ENCODE measurements at regions not wholly inside any gene's neighbourhood (a gene's known extent, or its start where the extent isn't known, plus 50 kb on each side); places are given as distances from the start of the nearest gene placed in this dataset.

GRCh38 chr5:166293892-166294291 is 1997.6 kb upstream of the WWC1 start:
- Histone ChIP-seq H3K9me3 (ENCODE audit: control insufficient read depth, low read depth, low read length) (no peaks in the 10 kb centered on the region), H2AFZ (ENCODE audit: control insufficient read depth, low read length) (no peak overlapping the region), H3K9ac (ENCODE audit: control insufficient read depth, extremely low read depth, insufficient read depth, low read length) (no peak overlapping the region), H3K79me2 (ENCODE audit: control insufficient read depth, insufficient read depth, low read length) (no peaks in the 10 kb centered on the region), H3K4me3 (ENCODE audit: control insufficient read depth in 2 of 3, extremely low read depth in 1 of 3, insufficient read depth in 2 of 3, low read depth in 1 of 3, low read length in 3 of 3) (no peak overlapping the region), H3K4me1 (ENCODE audit: control insufficient read depth, extremely low read depth, insufficient read depth, low read length) (no peaks in the 10 kb centered on the region), H3K36me3 (ENCODE audit: control insufficient read depth in 2 of 2, extremely low read depth in 1 of 2, insufficient read depth in 2 of 2, low read length in 2 of 2) (no peaks in the 10 kb centered on the region), H3K9me1 (ENCODE audit: control insufficient read depth, extremely low read depth, insufficient read depth, low read length) (no peaks in the 10 kb centered on the region), H4K20me1 (ENCODE audit: control insufficient read depth, extremely low read depth, insufficient read depth, low read length) (no peaks in the 10 kb centered on the region), H3K4me2 (ENCODE audit: control insufficient read depth, extremely low read depth, insufficient read depth, low read depth, low read length) (no peak overlapping the region), H3K27me3 (ENCODE audit: control insufficient read depth, extremely low read depth, insufficient read depth, low read length) (no peaks in the 10 kb centered on the region), H3K27ac (ENCODE audit: control insufficient read depth, insufficient read depth, low read length) (no peak overlapping the region)
- DNase-seq (ENCODE audit: low read depth, low spot score): no peak
- dilution Hi-C loops (cut with MboI; ENCODE audit: extremely low pct_ligation_motif_present, low sequenced_read_pairs): no loop called here
- no peak for FAIRE-seq
- no peak for TF ChIP-seq CTCF (optimal IDR thresholded peaks at IDR 0.05 in 1 of 3, IDR thresholded peaks at IDR 0.05 in 1 of 3, conservative IDR thresholded peaks at IDR 0.05 in 1 of 3; ENCODE audit: extremely low read depth in 1 of 3, insufficient read depth in 2 of 3, low read length in 3 of 3)
- TF ChIP-seq EZH2 (IDR thresholded peaks at IDR 0.05; ENCODE audit: low read length): no peak

- Histone ChIP-seq H3K27ac (ENCODE audit: control insufficient read depth, insufficient read depth, low read length) (no peak overlapping the region), H2AFZ (ENCODE audit: control insufficient read depth, low read length) (no peak overlapping the region), H3K4me3 (ENCODE audit: control insufficient read depth in 2 of 3, extremely low read depth in 1 of 3, insufficient read depth in 2 of 3, low read depth in 1 of 3, low read length in 3 of 3) (no peak overlapping the region), H3K4me2 (ENCODE audit: control insufficient read depth, extremely low read depth, insufficient read depth, low read depth, low read length) (no peak overlapping the region), H3K27me3 (ENCODE audit: control insufficient read depth, extremely low read depth, insufficient read depth, low read length) (no peaks in the 10 kb centered on the region), H3K9me3 (ENCODE audit: control insufficient read depth, low read depth, low read length) (no peaks in the 10 kb centered on the region), H4K20me1 (ENCODE audit: control insufficient read depth, extremely low read depth, insufficient read depth, low read length) (no peaks in the 10 kb centered on the region), H3K36me3 (ENCODE audit: control insufficient read depth in 2 of 2, extremely low read depth in 1 of 2, insufficient read depth in 2 of 2, low read length in 2 of 2) (no peaks in the 10 kb centered on the region), H3K79me2 (ENCODE audit: control insufficient read depth, insufficient read depth, low read length) (no peaks in the 10 kb centered on the region), H3K4me1 (ENCODE audit: control insufficient read depth, extremely low read depth, insufficient read depth, low read length) (no peaks in the 10 kb centered on the region), H3K9me1 (ENCODE audit: control insufficient read depth, extremely low read depth, insufficient read depth, low read length) (no peaks in the 10 kb centered on the region), H3K9ac (ENCODE audit: control insufficient read depth, extremely low read depth, insufficient read depth, low read length) (no peak overlapping the region)
- dilution Hi-C loops (cut with MboI; ENCODE audit: extremely low pct_ligation_motif_present, low sequenced_read_pairs): no loop called here
- TF ChIP-seq EZH2 (IDR thresholded peaks at IDR 0.05; ENCODE audit: low read length) (no peak), CTCF (optimal IDR thresholded peaks at IDR 0.05 in 1 of 3, IDR thresholded peaks at IDR 0.05 in 1 of 3, conservative IDR thresholded peaks at IDR 0.05 in 1 of 3; ENCODE audit: extremely low read depth in 1 of 3, insufficient read depth in 2 of 3, low read length in 3 of 3) (no peak)
- DNase-seq (ENCODE audit: low read depth, low spot score) (no peak), FAIRE-seq (no peak)
These were observed 1989.3 kb upstream of the WWC1 start for GRCh38 chr5:166302166-166302565.

All from keratinocyte (primary cell).